Spleen (tissue), 11 donors: ENCODE measurements at regions not wholly inside any gene's neighbourhood (a gene's known extent, or its start where the extent isn't known, plus 50 kb on each side); places are given as distances from the start of the nearest gene placed in this dataset.
"Not testable (repeated sequence)": the region's sequence is repeated elsewhere in the genome, so short reads cannot be mapped to it uniquely, and the experiment has no call there.

Experiments
- DNase-seq: peaks from one replicate; pipeline ENCODE4 v3.0.0-alpha.2; 2020
- H3K27ac ChIP-seq, 8 donors: fragments of 200-600 bp; sonication (generic) in 7 of 8; 1 replicate in 4 of 8; 2 replicates in 4 of 8; pipeline versions ENCODE4 v1.5.0 to v1.8.0; 2016 to 2021; ENCODE audit warnings: inconsistent platforms in 4 of 8, mild to moderate bottlenecking in 4 of 8, moderate library complexity in 1 of 8
- H3K27me3 ChIP-seq, 7 donors: fragments of 200-600 bp; sonication (generic) in 6 of 7; replicated peaks in 1 of 7; 1 replicate in 4 of 7; 2 replicates in 3 of 7; pipeline versions ENCODE4 v1.5.0 to v1.8.0; 2016 to 2021; ENCODE audit warnings: inconsistent platforms in 3 of 7, mild to moderate bottlenecking in 1 of 7
- H3K36me3 ChIP-seq, 6 donors: fragments of 200-600 bp; sonication (generic) in 5 of 6; 1 replicate in 4 of 6; 2 replicates in 2 of 6; pipeline versions ENCODE4 v1.5.0 to v1.8.0; 2016 to 2021; ENCODE audit warnings: inconsistent platforms in 2 of 6
- H3K4me1 ChIP-seq, 6 donors: fragments of 200-600 bp; sonication (generic) in 5 of 6; 1 replicate in 3 of 6; 2 replicates in 3 of 6; pipeline versions ENCODE4 v1.5.0 to v1.8.0; 2016 to 2021; ENCODE audit warnings: inconsistent platforms in 3 of 6
- H3K4me3 ChIP-seq, 8 donors: fragments of 200-600 bp; sonication (generic) in 7 of 8; 1 replicate in 4 of 8; 2 replicates in 4 of 8; pipeline versions ENCODE4 v1.5.0 to v1.8.0; 2016 to 2021; ENCODE audit warnings: inconsistent platforms in 4 of 8, mild to moderate bottlenecking in 4 of 8, moderate library complexity in 2 of 8
- H3K9me3 ChIP-seq, 8 donors: fragments of 200-600 bp; sonication (generic) in 7 of 8; 1 replicate in 4 of 8; 2 replicates in 4 of 8; pipeline versions ENCODE4 v1.5.0 to v1.8.0; 2016 to 2021; ENCODE audit warnings: inconsistent platforms in 4 of 8
- POLR2A ChIP-seq, 3 donors: fragments of 450-650 bp; IDR thresholded peaks; one replicate each; pipeline ENCODE4 v1.5.1; 2017; ENCODE audit warnings: antibody characterized with exemption in 3 of 3, mild to moderate bottlenecking in 1 of 3
- POLR2AphosphoS5 ChIP-seq, 3 donors: sonication (generic); formaldehyde crosslinking; IDR thresholded peaks; one replicate each; pipeline ENCODE4 v1.5.1; 2017; ENCODE audit warnings: antibody characterized with exemption in 3 of 3
- WGBS, 5 donors: extraction: QIAGEN DNeasy Blood & Tissue Kit in 3 of 5; methylation state at CpG; one replicate each; pipeline versions ENCODE4 v1.1.5 to v1.1.7; 2013 to 2018; 5-methylcytosine and 5-hydroxymethylcytosine counted together
- intact Hi-C: fragments of 100-400 bp; cut with DNase I; formaldehyde crosslinking; loops from one replicate; pipeline ENCODE4 v1.15.0; 2023; ENCODE audit warnings: low total_unique reads
- TF ChIP-seq, protein P1 (sequence below), 11 experiments: fragments of 200-600 bp in 7 of 11; fragments of 450-650 bp in 4 of 11; sonication (generic) in 4 of 11; IDR thresholded peaks in 8 of 11; conservative IDR thresholded peaks in 3 of 11; 1 replicate in 7 of 11; 2 replicates in 4 of 11; pipeline versions ENCODE4 v1.4.0 to v1.8.0; 2016 to 2021; ENCODE audit warnings: antibody characterized with exemption in 11 of 11, inconsistent platforms in 4 of 11, mild to moderate bottlenecking in 1 of 11
- donor health status: healthy with polysubstance abuse.
- donor health status: DM: no; HTN: no; CAD: no; lungs with moderate emphysema.
- donor health status: DM: no; HTN: no; CAD: no.
- donor health status: Bipolar disorder and iron deficiency.
- donor health status: healthy.
- donor health status: DM: no; HTN: no; CAD: no.
- donor health status: DM: yes; HTN: yes; CAD: no.

DNA sequence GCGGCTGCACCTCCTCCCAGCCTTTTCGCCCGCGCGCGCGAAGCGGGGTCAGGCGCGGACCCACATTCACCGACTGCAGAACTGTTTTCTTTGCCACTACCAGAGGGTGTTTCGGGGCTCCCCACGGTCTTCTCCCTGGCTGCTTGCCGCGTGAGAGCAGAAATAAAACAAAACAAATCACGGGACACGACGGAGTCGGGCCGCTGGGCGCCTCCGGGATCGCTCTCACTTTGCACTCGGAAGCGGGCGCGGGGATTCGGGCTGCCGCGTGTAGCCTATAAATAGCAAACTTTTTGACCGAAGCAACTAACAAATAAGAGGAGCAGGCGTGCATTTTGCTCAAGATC, 412.3 kb upstream of the ESRRG start:
- H3K27ac ChIP-seq, result no peak overlapping the region
- intact Hi-C loops, result no loop called here
- H3K4me1 ChIP-seq, result peaks cover 0 to 46% (median 24%) of the 10 kb centered on the region in 6 donors
- WGBS, 5 donors, result 2 to 9% (median 3%) methylated on average over 32 of the region's 32 CpGs
- no peaks in the 10 kb centered on the region for H3K36me3 ChIP-seq
- no peak for DNase-seq
- peak overlapping the region in 7 of 8 donors; percentile 23 to 66 (median 39) for H3K4me3 ChIP-seq
- no peaks in the 10 kb centered on the region for H3K9me3 ChIP-seq
- peaks cover 0 to 86% (median 68%) of the 10 kb centered on the region in 7 donors for H3K27me3 ChIP-seq
- TF ChIP-seq, protein P1, sequence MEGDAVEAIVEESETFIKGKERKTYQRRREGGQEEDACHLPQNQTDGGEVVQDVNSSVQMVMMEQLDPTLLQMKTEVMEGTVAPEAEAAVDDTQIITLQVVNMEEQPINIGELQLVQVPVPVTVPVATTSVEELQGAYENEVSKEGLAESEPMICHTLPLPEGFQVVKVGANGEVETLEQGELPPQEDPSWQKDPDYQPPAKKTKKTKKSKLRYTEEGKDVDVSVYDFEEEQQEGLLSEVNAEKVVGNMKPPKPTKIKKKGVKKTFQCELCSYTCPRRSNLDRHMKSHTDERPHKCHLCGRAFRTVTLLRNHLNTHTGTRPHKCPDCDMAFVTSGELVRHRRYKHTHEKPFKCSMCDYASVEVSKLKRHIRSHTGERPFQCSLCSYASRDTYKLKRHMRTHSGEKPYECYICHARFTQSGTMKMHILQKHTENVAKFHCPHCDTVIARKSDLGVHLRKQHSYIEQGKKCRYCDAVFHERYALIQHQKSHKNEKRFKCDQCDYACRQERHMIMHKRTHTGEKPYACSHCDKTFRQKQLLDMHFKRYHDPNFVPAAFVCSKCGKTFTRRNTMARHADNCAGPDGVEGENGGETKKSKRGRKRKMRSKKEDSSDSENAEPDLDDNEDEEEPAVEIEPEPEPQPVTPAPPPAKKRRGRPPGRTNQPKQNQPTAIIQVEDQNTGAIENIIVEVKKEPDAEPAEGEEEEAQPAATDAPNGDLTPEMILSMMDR (IDR thresholded peaks at IDR 0.05 in 8 of 11, conservative IDR thresholded peaks at IDR 0.05 in 3 of 11), result no peak
- TF ChIP-seq POLR2AphosphoS5 (IDR thresholded peaks at IDR 0.05) (no peak), POLR2A (IDR thresholded peaks at IDR 0.05) (no peak)

DNA sequence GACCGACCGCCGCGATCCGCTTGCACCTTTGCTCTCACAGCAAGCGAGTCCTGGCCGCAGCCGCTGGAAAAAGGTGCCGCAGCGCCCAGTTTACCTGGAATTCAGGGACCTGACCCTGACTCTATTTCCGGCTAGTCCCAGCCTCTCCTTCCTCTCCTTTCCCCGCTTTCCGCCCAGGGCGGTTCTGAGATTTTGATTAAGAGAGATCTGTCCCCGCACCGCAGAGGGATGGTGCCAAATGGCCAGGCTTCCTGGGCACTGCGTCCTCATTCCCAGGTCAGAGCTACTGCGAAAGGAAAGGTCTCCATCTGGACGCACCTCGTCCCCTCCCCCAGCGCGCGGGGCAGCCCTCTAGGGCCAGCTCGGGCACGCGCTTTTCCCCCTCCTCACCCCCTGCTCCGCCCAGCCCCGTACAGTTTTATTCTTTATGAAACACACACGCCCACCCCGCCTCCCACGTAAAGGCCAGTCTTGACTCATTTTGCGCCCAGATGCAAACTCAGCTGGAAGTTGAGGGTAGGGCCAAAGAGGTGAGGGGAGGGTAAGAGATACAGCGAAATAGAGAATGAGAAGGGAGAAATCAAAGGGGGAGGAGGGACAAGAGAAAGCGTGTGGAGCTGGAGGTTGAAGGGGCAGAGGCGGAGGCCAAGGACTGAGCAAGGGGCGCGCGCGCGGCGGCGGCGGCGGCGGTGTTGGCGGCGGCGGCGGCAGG, 411.8 kb upstream of the ESRRG start:
- no peak overlapping the region for H3K27ac ChIP-seq
- no peaks in the 10 kb centered on the region for H3K36me3 ChIP-seq
- intact Hi-C loops, result no loop called here
- DNase-seq, result no peak
- peaks cover 0 to 46% (median 24%) of the 10 kb centered on the region in 6 donors for H3K4me1 ChIP-seq
- H3K4me3 ChIP-seq, result peak overlapping the region in 7 of 8 donors; percentile 15 to 66 (median 39)
- no peaks in the 10 kb centered on the region for H3K9me3 ChIP-seq
- H3K27me3 ChIP-seq, result peaks cover 0 to 80% (median 62%) of the 10 kb centered on the region in 7 donors
- TF ChIP-seq, protein P1 (IDR thresholded peaks at IDR 0.05 in 8 of 11, conservative IDR thresholded peaks at IDR 0.05 in 3 of 11), result no peak
- TF ChIP-seq POLR2AphosphoS5 (IDR thresholded peaks at IDR 0.05), result no peak
- TF ChIP-seq POLR2A (IDR thresholded peaks at IDR 0.05), result no peak
- WGBS, 5 donors, result 2 to 4% (median 3%) methylated on average over 47 to 49 of the region's 49 CpGs

DNA sequence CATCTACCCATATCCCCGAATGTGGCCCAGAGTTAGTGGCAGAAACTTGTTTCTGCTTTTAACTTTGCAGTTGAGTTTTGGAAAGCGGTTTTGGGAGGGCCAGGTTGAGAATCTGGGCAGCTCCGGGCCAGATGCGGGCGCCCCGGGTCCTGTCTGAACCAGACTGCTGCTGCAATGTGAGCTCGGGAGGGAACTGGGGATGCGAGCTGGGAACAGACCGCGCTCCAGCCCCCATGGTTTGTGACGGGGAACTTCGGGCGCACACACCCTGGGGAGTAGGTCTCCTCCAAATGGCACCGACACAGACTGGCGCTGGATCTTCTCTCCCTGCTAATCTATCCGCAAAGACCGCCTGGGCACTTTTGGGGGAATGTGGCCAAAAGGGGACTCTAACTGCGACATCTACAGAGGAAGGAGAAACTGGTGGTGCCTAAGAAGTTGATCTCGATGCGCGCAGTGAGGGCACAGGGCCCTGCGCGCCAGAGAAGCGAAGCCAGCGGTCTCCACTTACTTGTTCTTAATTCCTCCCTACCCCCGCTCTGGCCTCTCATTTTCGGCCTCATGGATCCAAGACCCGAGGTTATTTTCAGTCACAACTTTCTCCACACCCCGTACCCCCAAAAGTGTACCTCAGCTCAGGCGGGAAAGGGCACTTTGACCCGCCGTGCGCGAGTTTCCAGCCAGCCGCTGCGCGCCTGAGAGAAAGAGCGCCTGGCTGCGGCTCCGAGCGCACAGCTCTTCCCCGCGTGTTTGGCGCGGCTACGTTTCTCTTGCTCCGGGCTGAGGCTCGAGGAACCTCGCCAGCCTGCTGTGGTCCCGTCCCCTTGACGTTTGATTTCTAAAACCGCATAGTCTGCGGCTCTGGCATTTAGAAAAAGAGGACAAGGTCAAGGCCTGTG, 411.0 kb upstream of the ESRRG start:
- H3K36me3 ChIP-seq, result no peaks in the 10 kb centered on the region
- H3K4me1 ChIP-seq, result peaks cover 0 to 46% (median 23%) of the 10 kb centered on the region in 6 donors
- intact Hi-C loops, result no loop called here
- no peaks in the 10 kb centered on the region for H3K9me3 ChIP-seq
- H3K27me3 ChIP-seq, result peaks cover 0 to 72% (median 55%) of the 10 kb centered on the region in 7 donors
- no peak for TF ChIP-seq POLR2AphosphoS5 (IDR thresholded peaks at IDR 0.05)
- TF ChIP-seq POLR2A (IDR thresholded peaks at IDR 0.05), result no peak
- TF ChIP-seq, protein P1 (IDR thresholded peaks at IDR 0.05 in 8 of 11, conservative IDR thresholded peaks at IDR 0.05 in 3 of 11), result no peak
- peak; percentile 61 for DNase-seq
- peak overlapping the region in 6 of 8 donors; percentile 15 to 66 (median 39) for H3K4me3 ChIP-seq
- 6 to 10% (median 6%) methylated on average over 41 to 53 of the region's 53 CpGs for WGBS, 5 donors
- no peak overlapping the region for H3K27ac ChIP-seq

DNA sequence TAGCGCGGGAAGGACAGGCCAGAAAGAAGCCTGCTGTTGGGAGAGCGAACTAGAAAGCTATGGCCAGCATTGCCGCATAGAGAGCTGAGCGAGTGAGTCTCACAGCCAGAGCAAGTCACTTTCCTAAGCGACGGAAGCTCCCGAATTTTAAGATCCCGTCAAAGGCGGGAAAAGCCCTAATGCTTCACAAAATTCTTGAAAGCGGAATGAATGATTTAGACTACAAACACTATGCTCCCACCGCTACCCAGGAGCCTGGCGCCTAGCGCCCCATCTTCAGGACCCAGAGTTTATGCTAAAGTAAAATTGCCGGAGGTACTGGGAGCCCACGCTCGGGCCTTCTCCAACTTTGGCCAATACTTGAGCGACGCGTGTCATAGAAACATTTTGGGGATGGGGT, 409.9 kb upstream of the ESRRG start:
- peaks cover 0 to 40% (median 21%) of the 10 kb centered on the region in 6 donors for H3K4me1 ChIP-seq
- no peak for DNase-seq

DNA sequence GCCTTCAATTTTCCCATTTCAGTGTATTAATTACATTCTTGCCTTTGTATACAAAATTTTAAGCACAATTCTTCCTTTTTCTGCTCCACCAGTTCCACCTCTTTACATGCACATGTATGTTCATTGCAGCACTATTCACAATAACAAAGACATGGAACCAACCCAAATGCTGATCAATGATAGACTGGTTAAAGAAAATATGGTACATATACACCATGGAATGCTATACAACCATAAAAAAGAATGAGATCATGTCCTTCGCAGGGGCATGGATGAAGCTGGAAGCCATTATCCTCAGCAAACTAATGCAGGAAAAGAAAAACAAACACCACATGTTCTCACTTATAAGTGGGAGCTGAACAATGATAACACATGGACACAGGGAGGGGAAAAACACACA, 400.1 kb upstream of the ESRRG start:
- intact Hi-C loops, H3K27ac ChIP-seq, H3K4me1 ChIP-seq, DNase-seq, H3K9me3 ChIP-seq, H3K27me3 ChIP-seq, H3K36me3 ChIP-seq, H3K4me3 ChIP-seq: not testable (repeated sequence)
- 82 to 97% (median 87%) methylated on average over 1 of the region's 1 CpG for WGBS, 5 donors

More for the DNA sequence above, 409.9 kb upstream of the ESRRG start:
- H3K36me3 ChIP-seq, result no peaks in the 10 kb centered on the region
- no peak overlapping the region for H3K27ac ChIP-seq
- H3K4me3 ChIP-seq, result no peak overlapping the region
- H3K9me3 ChIP-seq, result no peaks in the 10 kb centered on the region
- peaks cover 0 to 61% (median 44%) of the 10 kb centered on the region in 7 donors for H3K27me3 ChIP-seq
- no peak for TF ChIP-seq POLR2A (IDR thresholded peaks at IDR 0.05)
- WGBS, 5 donors, result 58 to 76% (median 69%) methylated on average over 20 of the region's 20 CpGs
- intact Hi-C loops, result no loop called here
